ENCODE measurements at regions not wholly inside any gene's neighbourhood (a gene's known extent, or its start where the extent isn't known, plus 50 kb on each side); places are given as distances from the start of the nearest gene placed in this dataset.

DNA sequence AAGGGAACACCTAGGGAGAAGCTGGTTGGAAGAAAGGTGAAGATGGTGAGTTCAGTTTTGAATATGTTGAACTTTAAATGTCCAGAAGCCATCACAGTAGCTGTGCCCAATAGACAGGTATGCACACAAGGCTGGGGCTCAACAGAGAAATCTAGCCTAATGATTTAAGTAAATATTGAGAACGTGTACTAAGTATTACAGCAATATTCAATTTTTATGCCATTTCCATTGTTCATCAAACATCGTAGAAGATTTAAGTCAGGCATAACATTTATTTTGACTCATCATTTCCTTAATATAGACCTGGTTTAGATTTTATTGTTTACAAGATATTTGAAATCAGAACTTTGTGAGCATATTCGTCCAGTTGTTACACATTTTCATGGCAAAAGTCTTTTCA lies 116.4 kb downstream of the HPGD start:
- TF ChIP-seq, protein P1, sequence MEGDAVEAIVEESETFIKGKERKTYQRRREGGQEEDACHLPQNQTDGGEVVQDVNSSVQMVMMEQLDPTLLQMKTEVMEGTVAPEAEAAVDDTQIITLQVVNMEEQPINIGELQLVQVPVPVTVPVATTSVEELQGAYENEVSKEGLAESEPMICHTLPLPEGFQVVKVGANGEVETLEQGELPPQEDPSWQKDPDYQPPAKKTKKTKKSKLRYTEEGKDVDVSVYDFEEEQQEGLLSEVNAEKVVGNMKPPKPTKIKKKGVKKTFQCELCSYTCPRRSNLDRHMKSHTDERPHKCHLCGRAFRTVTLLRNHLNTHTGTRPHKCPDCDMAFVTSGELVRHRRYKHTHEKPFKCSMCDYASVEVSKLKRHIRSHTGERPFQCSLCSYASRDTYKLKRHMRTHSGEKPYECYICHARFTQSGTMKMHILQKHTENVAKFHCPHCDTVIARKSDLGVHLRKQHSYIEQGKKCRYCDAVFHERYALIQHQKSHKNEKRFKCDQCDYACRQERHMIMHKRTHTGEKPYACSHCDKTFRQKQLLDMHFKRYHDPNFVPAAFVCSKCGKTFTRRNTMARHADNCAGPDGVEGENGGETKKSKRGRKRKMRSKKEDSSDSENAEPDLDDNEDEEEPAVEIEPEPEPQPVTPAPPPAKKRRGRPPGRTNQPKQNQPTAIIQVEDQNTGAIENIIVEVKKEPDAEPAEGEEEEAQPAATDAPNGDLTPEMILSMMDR (optimal IDR thresholded peaks at IDR 0.05 in 1 of 3, IDR thresholded peaks at IDR 0.05 in 1 of 3, conservative IDR thresholded peaks at IDR 0.05 in 1 of 3; ENCODE audit: extremely low read depth in 1 of 3, insufficient read depth in 2 of 3, low read length in 3 of 3), result no peak
- TF ChIP-seq EZH2 (IDR thresholded peaks at IDR 0.05; ENCODE audit: low read length), result no peak
